Mesothelial cell of epicardium (in vitro differentiated cells): ENCODE measurements at regions not wholly inside any gene's neighbourhood (a gene's known extent, or its start where the extent isn't known, plus 50 kb on each side); places are given as distances from the start of the nearest gene placed in this dataset.

ENCODE experiments used
- DNase-seq, 2 experiments: peaks; one replicate each; pipeline ENCODE4 v3.0.0; 2021; ENCODE audit warnings: low spot score in 2 of 2; ENCODE audit not compliant: unreplicated experiment in 2 of 2
- H3K27ac Mint-ChIP-seq: 2 replicates; pipeline ENCODE4 v1.8.0; 2021; ENCODE audit warnings: mixed read lengths
- H3K27me3 Mint-ChIP-seq: 2 replicates; pipeline ENCODE4 v1.8.0; 2021; ENCODE audit warnings: low read depth, mixed read lengths
- H3K36me3 Mint-ChIP-seq: 2 replicates; pipeline ENCODE4 v1.8.0; 2021; ENCODE audit warnings: mixed read lengths
- H3K4me1 Mint-ChIP-seq: 2 replicates; pipeline ENCODE4 v1.8.0; 2021; ENCODE audit warnings: mixed read lengths
- H3K4me3 Mint-ChIP-seq: 2 replicates; pipeline ENCODE4 v1.8.0; 2021; ENCODE audit warnings: mild to moderate bottlenecking, moderate library complexity, mixed read lengths
- H3K9me3 Mint-ChIP-seq: 2 replicates; pipeline ENCODE4 v1.8.0; 2021; ENCODE audit warnings: mixed read lengths
- CTCF ChIP-seq: fragments of 200-600 bp; sonication (generic); IDR thresholded peaks from one replicate; pipeline ENCODE4 v1.5.0; 2021; ENCODE audit warnings: antibody characterized with exemption; ENCODE audit not compliant: unreplicated experiment

GRCh38 chr1:170261669-170262068 is 115.9 kb downstream of the NTMT2 start:
- no peak for DNase-seq
- H3K4me3 Mint-ChIP-seq, result no peak overlapping the region
- TF ChIP-seq CTCF, result no peak

GRCh38 chr1:170262276-170262939 is 116.6 kb downstream of the NTMT2 start:
- no peaks in the 10 kb centered on the region for H3K27me3 Mint-ChIP-seq
- no peak for TF ChIP-seq CTCF
- peaks cover 4% of the 10 kb centered on the region for H3K9me3 Mint-ChIP-seq
- H3K4me1 Mint-ChIP-seq, result no peaks in the 10 kb centered on the region
- no peaks in the 10 kb centered on the region for H3K36me3 Mint-ChIP-seq
- H3K27ac Mint-ChIP-seq, result no peak overlapping the region
- DNase-seq, result no peak
- H3K4me3 Mint-ChIP-seq, result no peak overlapping the region

More at GRCh38 chr1:170261669-170262068, 115.9 kb downstream of the NTMT2 start:
- no peaks in the 10 kb centered on the region for H3K27me3 Mint-ChIP-seq
- H3K36me3 Mint-ChIP-seq, result no peaks in the 10 kb centered on the region
- H3K4me1 Mint-ChIP-seq, result no peaks in the 10 kb centered on the region
- H3K27ac Mint-ChIP-seq, result peak overlapping the region; percentile 27
- H3K9me3 Mint-ChIP-seq, result peaks cover 4% of the 10 kb centered on the region

- Mint-ChIP-seq H3K4me1 (no peaks in the 10 kb centered on the region), H3K36me3 (no peaks in the 10 kb centered on the region), H3K4me3 (no peak overlapping the region), H3K9me3 (peaks cover 4% of the 10 kb centered on the region), H3K27ac (no peak overlapping the region), H3K27me3 (no peaks in the 10 kb centered on the region)
- no peak for TF ChIP-seq CTCF
- DNase-seq, result no peak
Measured at GRCh38 chr1:170265234-170265633, 119.5 kb downstream of the NTMT2 start.

- H3K36me3 Mint-ChIP-seq, result no peaks in the 10 kb centered on the region
- no peak for DNase-seq
- no peaks in the 10 kb centered on the region for H3K4me1 Mint-ChIP-seq
- no peak overlapping the region for H3K27ac Mint-ChIP-seq
- H3K27me3 Mint-ChIP-seq, result no peaks in the 10 kb centered on the region
- H3K9me3 Mint-ChIP-seq, result peaks cover 4% of the 10 kb centered on the region
- TF ChIP-seq CTCF, result no peak
- H3K4me3 Mint-ChIP-seq, result no peak overlapping the region
Measured at GRCh38 chr1:170267317-170267716, 121.6 kb downstream of the NTMT2 start.

- no peaks in the 10 kb centered on the region for H3K27me3 Mint-ChIP-seq
- no peaks in the 10 kb centered on the region for H3K4me1 Mint-ChIP-seq
- no peak for DNase-seq
- TF ChIP-seq CTCF, result no peak
- H3K4me3 Mint-ChIP-seq, result no peak overlapping the region
- H3K27ac Mint-ChIP-seq, result no peak overlapping the region
- H3K9me3 Mint-ChIP-seq, result no peaks in the 10 kb centered on the region
- H3K36me3 Mint-ChIP-seq, result no peaks in the 10 kb centered on the region
Measured at GRCh38 chr1:170271430-170272161, 125.8 kb downstream of the NTMT2 start.
